Right lobe of liver (tissue), 4 donors: ENCODE measurements at regions not wholly inside any gene's neighbourhood (a gene's known extent, or its start where the extent isn't known, plus 50 kb on each side); places are given as distances from the start of the nearest gene placed in this dataset.

Source experiments
- POLR2A ChIP-seq: fragments of 450-650 bp; IDR thresholded peaks from one replicate; pipeline ENCODE4 v1.6.1; 2017; ENCODE audit warnings: antibody characterized with exemption, mild to moderate bottlenecking
- TF ChIP-seq, protein P1 (sequence below), 4 donors: fragments of 200-600 bp in 3 of 4; fragments of 450-650 bp in 1 of 4; IDR thresholded peaks; one replicate each; pipeline versions ENCODE4 v1.5.1 to v1.8.0; 2016 to 2022; ENCODE audit warnings: antibody characterized with exemption in 4 of 4, mild to moderate bottlenecking in 2 of 4
- donor health status: DM: no; HTN: no; CAD: no.
- donor health status: DM: no; HTN: no; CAD: no.
- donor health status: DM: no; HTN: yes; CAD: no.

DNA sequence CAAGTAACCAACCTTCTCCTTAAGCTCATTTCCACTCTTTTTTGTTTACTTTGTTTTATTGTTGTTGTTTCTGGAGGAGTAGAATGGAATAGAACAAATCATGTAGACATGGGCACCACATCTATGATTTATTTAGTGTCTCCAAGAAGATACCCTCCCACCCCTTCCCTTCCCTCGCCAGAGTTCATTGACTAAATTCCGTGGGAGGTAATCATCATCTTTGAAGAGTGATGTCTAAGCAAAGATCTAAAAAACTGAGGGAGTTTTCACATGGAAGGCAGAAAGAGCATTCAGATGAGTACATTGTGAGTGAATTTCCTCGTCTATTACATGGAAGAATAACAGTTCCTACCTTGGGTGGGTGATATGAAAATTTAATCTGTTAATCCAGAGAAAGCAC lies 136.2 kb downstream of the SEC16B start:
- TF ChIP-seq, protein P1, sequence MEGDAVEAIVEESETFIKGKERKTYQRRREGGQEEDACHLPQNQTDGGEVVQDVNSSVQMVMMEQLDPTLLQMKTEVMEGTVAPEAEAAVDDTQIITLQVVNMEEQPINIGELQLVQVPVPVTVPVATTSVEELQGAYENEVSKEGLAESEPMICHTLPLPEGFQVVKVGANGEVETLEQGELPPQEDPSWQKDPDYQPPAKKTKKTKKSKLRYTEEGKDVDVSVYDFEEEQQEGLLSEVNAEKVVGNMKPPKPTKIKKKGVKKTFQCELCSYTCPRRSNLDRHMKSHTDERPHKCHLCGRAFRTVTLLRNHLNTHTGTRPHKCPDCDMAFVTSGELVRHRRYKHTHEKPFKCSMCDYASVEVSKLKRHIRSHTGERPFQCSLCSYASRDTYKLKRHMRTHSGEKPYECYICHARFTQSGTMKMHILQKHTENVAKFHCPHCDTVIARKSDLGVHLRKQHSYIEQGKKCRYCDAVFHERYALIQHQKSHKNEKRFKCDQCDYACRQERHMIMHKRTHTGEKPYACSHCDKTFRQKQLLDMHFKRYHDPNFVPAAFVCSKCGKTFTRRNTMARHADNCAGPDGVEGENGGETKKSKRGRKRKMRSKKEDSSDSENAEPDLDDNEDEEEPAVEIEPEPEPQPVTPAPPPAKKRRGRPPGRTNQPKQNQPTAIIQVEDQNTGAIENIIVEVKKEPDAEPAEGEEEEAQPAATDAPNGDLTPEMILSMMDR (IDR thresholded peaks at IDR 0.05), result no peak
- TF ChIP-seq POLR2A, result no peak
